K562 (cell line): ENCODE measurements at regions not wholly inside any gene's neighbourhood (a gene's known extent, or its start where the extent isn't known, plus 50 kb on each side); places are given as distances from the start of the nearest gene placed in this dataset.

Experiments used
- ATAC-seq: fragments of 200-7000 bp; cut with Tn5 transposase; 3 replicates; pipeline ENCODE4 v1.9.1; 2020; ENCODE audit warnings: moderate library complexity
- BruUV-seq: library from RNA; stranded (reverse); fragments of 400-500 nt; replicated peaks from 2 replicates; lab custom pipeline; 2021; lab: Mats Ljungman, UMichigan
- CTCF ChIA-PET: fragments of 300-600 bp; formaldehyde crosslinking; extraction: SDS; loops from one replicate; lab custom pipeline; 2021; ENCODE audit warnings: low intra/inter-chr PET ratio; lab: Yijun Ruan, JAX
- POLR2A ChIA-PET: fragments of 300-600, 350-650 bp; sonication (Branson Sonifier 250); formaldehyde crosslinking; extraction: SDS; loops from one replicate; lab custom pipeline; 2021; ENCODE audit warnings: antibody characterized with exemption, inconsistent platforms; lab: Yijun Ruan, JAX
- DNase-seq, 4 experiments: peaks; one replicate each; pipeline versions ENCODE4 v3.0.0 to v3.0.0-alpha.2; 2011 to 2018; ENCODE audit warnings: low spot score in 3 of 4, mixed read lengths in 3 of 4; ENCODE audit errors: extremely low read depth in 1 of 4
- FAIRE-seq: peaks from 2 replicates; lab custom pipeline; 2011; peaks lifted over from hg19 to GRCh38; lab: Jason Lieb, UNC
- H2AFZ ChIP-seq: 2 replicates; pipeline ENCODE4 v1.6.0; 2011; ENCODE audit warnings: low read depth, low read length, control low read depth, inconsistent platforms
- H3K27ac ChIP-seq: fragments of 200-600 bp; 3 replicates; pipeline ENCODE4 v1.8.0; 2011; ENCODE audit warnings: low read depth, mild to moderate bottlenecking, control low read depth, inconsistent platforms, low read length, moderate library complexity, mixed read lengths; ENCODE audit errors: extremely low read depth
- H3K27me3 ChIP-seq, 2 experiments: fragments of 300-600 bp in 1 of 2; 2 replicates in 1 of 2; 3 replicates in 1 of 2; pipeline versions ENCODE4 v1.6.0 to v1.8.0; 2011; ENCODE audit warnings: inconsistent platforms in 2 of 2, low read length in 2 of 2, mild to moderate bottlenecking in 1 of 2, mixed read lengths in 1 of 2, moderate library complexity in 1 of 2; ENCODE audit not compliant: control insufficient read depth in 2 of 2, insufficient read depth in 2 of 2
- H3K36me3 ChIP-seq: fragments of 300-600 bp; 3 replicates; pipeline ENCODE4 v1.8.0; 2011; ENCODE audit warnings: mild to moderate bottlenecking, low read length, inconsistent platforms; ENCODE audit not compliant: control insufficient read depth, insufficient read depth
- H3K4me1 ChIP-seq, 2 experiments: fragments of 200-600 bp in 1 of 2; replicated peaks in 1 of 2; 2 replicates in 1 of 2; 3 replicates in 1 of 2; pipeline versions ENCODE4 v1.5.1 to v1.8.0; 2011; ENCODE audit warnings: inconsistent platforms in 2 of 2, low read length in 2 of 2, mild to moderate bottlenecking in 1 of 2, mixed read lengths in 1 of 2, moderate library complexity in 1 of 2; ENCODE audit not compliant: control insufficient read depth in 2 of 2, insufficient read depth in 2 of 2
- H3K4me2 ChIP-seq: 2 replicates; pipeline ENCODE4 v1.6.1; 2011; ENCODE audit warnings: low read length, control low read depth, inconsistent platforms, mixed read lengths; ENCODE audit not compliant: insufficient read depth
- H3K4me3 ChIP-seq: fragments of 200-600 bp; sonication (generic), shearing (Covaris generic); 2 replicates; pipeline ENCODE4 v1.5.1; 2016; ENCODE audit warnings: control low read depth, inconsistent platforms
- H3K79me2 ChIP-seq: fragments of 200-600 bp; 3 replicates; pipeline ENCODE4 v1.8.0; 2011; ENCODE audit warnings: low read length, inconsistent platforms; ENCODE audit not compliant: control insufficient read depth, insufficient read depth
- H3K9ac ChIP-seq, 2 experiments: 2 replicates each; pipeline versions ENCODE4 v1.6.0 to v1.6.1; 2011; ENCODE audit warnings: low read depth in 2 of 2, low read length in 2 of 2, control low read depth in 1 of 2, inconsistent platforms in 1 of 2, mild to moderate bottlenecking in 1 of 2, mixed read lengths in 1 of 2; ENCODE audit not compliant: insufficient read depth in 1 of 2
- H3K9me1 ChIP-seq: one replicate; pipeline ENCODE4 v1.6.0; 2011; ENCODE audit warnings: inconsistent platforms, mild to moderate bottlenecking, low read length, moderate library complexity; ENCODE audit not compliant: control insufficient read depth, insufficient read depth
- H3K9me3 ChIP-seq: replicated peaks from 2 replicates; pipeline ENCODE4 v1.5.1; 2011; ENCODE audit warnings: low read depth, low read length, inconsistent platforms; ENCODE audit not compliant: control insufficient read depth, insufficient read depth
- H4K20me1 ChIP-seq: replicated peaks from 2 replicates; pipeline ENCODE4 v1.6.1; 2011; ENCODE audit warnings: low read length, inconsistent platforms, mixed read lengths; ENCODE audit not compliant: control insufficient read depth, insufficient read depth
- CHCHD3 ChIP-seq: fragments of 250-450 bp; sonication (Bioruptor Pico); IDR thresholded peaks from 2 replicates; pipeline ENCODE4 v2.1.2; 2022; ENCODE audit warnings: mild to moderate bottlenecking
- CREB1 ChIP-seq, 2 experiments: sonication (generic) in 1 of 2; formaldehyde crosslinking in 1 of 2; IDR thresholded peaks; 2 replicates each; pipeline versions ENCODE4 v1.6.1 to v1.8.0; 2012 to 2022; ENCODE audit warnings: inconsistent platforms in 1 of 2, mild to moderate bottlenecking in 1 of 2, missing genetic modification reagents in 1 of 2, moderate library complexity in 1 of 2
- E2F1 ChIP-seq: sonication (generic); formaldehyde crosslinking; IDR thresholded peaks from 2 replicates; pipeline ENCODE4 v1.8.1; 2023; ENCODE audit warnings: mild to moderate bottlenecking, missing genetic modification reagents, moderate library complexity
- ELF1 ChIP-seq: fragments of 200-800 bp; sonication (Bioruptor generic); IDR thresholded peaks from 2 replicates; pipeline ENCODE4 v1.6.1; 2016; ENCODE audit warnings: missing genetic modification characterization, missing compliant biosample characterization
- EP400 ChIP-seq: fragments of 450-650 bp; IDR thresholded peaks from 2 replicates; pipeline ENCODE4 v1.6.1; 2017; ENCODE audit warnings: antibody characterized with exemption, mild to moderate bottlenecking, moderate library complexity
- EWSR1 ChIP-seq: fragments of 450-650 bp; IDR thresholded peaks from 2 replicates; pipeline ENCODE4 v1.6.1; 2018; ENCODE audit warnings: borderline replicate concordance, mild to moderate bottlenecking, low read depth, moderate library complexity; ENCODE audit not compliant: partially characterized antibody
- FOXP1 ChIP-seq: sonication (generic); formaldehyde crosslinking; IDR thresholded peaks from 2 replicates; pipeline ENCODE4 v1.8.0; 2022; ENCODE audit warnings: mild to moderate bottlenecking, missing genetic modification reagents
- L3MBTL2 ChIP-seq: fragments of 450-650 bp; IDR thresholded peaks from 2 replicates; pipeline ENCODE4 v1.6.1; 2016; ENCODE audit warnings: mild to moderate bottlenecking, moderate library complexity
- NCOA1 ChIP-seq: fragments of 450-650 bp; IDR thresholded peaks from 2 replicates; pipeline ENCODE4 v1.6.1; 2016; ENCODE audit warnings: low read depth
- NR1H2 ChIP-seq: sonication (generic); formaldehyde crosslinking; IDR thresholded peaks from 2 replicates; pipeline ENCODE4 v1.4.0; 2020; ENCODE audit warnings: mild to moderate bottlenecking, missing genetic modification reagents
- NR4A1 ChIP-seq, 2 experiments: fragments of 250-450 bp in 1 of 2; fragments of 450-650 bp in 1 of 2; sonication (Bioruptor Pico) in 1 of 2; IDR thresholded peaks; 2 replicates each; pipeline versions ENCODE4 v1.4.0 to v1.6.1; 2016 to 2020; ENCODE audit warnings: mild to moderate bottlenecking in 2 of 2, missing compliant biosample characterization in 1 of 2, missing genetic modification characterization in 1 of 2, moderate library complexity in 1 of 2
- PCBP1 ChIP-seq: fragments of 200-400 bp; formaldehyde crosslinking; IDR thresholded peaks from 2 replicates; pipeline ENCODE4 v1.6.1; 2018; ENCODE audit warnings: mild to moderate bottlenecking, low read depth, low read length; ENCODE audit not compliant: poor library complexity, severe bottlenecking
- SNIP1 ChIP-seq: fragments of 450-650 bp; IDR thresholded peaks from 2 replicates; pipeline ENCODE4 v1.7.1; 2017; ENCODE audit warnings: low read depth, mild to moderate bottlenecking
- TAL1 ChIP-seq: fragments of 450-650 bp; IDR thresholded peaks from 2 replicates; pipeline ENCODE4 v1.6.1; 2016; ENCODE audit warnings: mild to moderate bottlenecking
- ZBTB12 ChIP-seq: fragments of 250-450 bp; sonication (Bioruptor Pico); IDR thresholded peaks from 2 replicates; pipeline ENCODE4 v1.4.0; 2020
- ZNF518B ChIP-seq: fragments of 250-450 bp; sonication (Bioruptor Pico); IDR thresholded peaks from 2 replicates; pipeline ENCODE4 v1.5.0; 2021; ENCODE audit warnings: mild to moderate bottlenecking, moderate library complexity
- ZNF695 ChIP-seq: fragments of 450-650 bp; formaldehyde crosslinking; IDR thresholded peaks from 2 replicates; pipeline ENCODE4 v1.4.0; 2020; ENCODE audit warnings: mild to moderate bottlenecking, moderate library complexity
- WGBS: fragments of 100-300 bp; shearing (Covaris generic); methylation state at CpG from one replicate; pipeline ENCODE4 v1.1.6; 2016; ENCODE audit warnings: low coverage, mixed read lengths; ENCODE audit not compliant: insufficient coverage; ENCODE audit errors: missing lambda C conversion rate; 5-methylcytosine and 5-hydroxymethylcytosine counted together
- in situ Hi-C: fragments of 300-500 bp; cut with MboI; formaldehyde crosslinking; loops from 4 replicates; pipeline ENCODE4 v1.15.0; 2018; ENCODE audit warnings: inconsistent platforms, mixed read lengths
- intact Hi-C: fragments of 100-400 bp; cut with micrococcal nuclease; formaldehyde crosslinking; loops from 2 replicates; pipeline ENCODE4 v1.14.2; 2022

- TF ChIP-seq ELF1 (tag) (no peak), ZNF518B (CRISPR knock-in tag) (no peak)
- TF ChIP-seq, all 486 proteins: peak for 0
These were observed 1178.8 kb downstream of the VRK1 start (continued) for GRCh38 chr14:97975962-97976361.

GRCh38 chr14:97976861-97977260 is 1179.7 kb downstream of the VRK1 start:
- no peaks in the 10 kb centered on the region for H4K20me1 ChIP-seq
- CTCF ChIA-PET: no interaction called here
- FAIRE-seq (no peak), ATAC-seq (no peak), DNase-seq (no peak)
- H3K27ac ChIP-seq: no peak overlapping the region
- in situ Hi-C loops (no loop called here), intact Hi-C loops (no loop called here)
- POLR2A ChIA-PET: interaction anchor here (0.6 kb wide), 1 partner anchor 59 kb away, joined by 4 read pairs; no protein-coding TSS in a partner anchor
- no peaks in the 10 kb centered on the region for H3K27me3 ChIP-seq
- no peak overlapping the region for H3K4me2 ChIP-seq
- no peaks in the 10 kb centered on the region for H3K36me3 ChIP-seq
- H3K9ac ChIP-seq: no peak overlapping the region
- H3K4me1 ChIP-seq: no peaks in the 10 kb centered on the region
- WGBS: 8% methylated on average over 5 of the region's 6 CpGs
- no peak overlapping the region for H2AFZ ChIP-seq
- H3K9me1 ChIP-seq: no peaks in the 10 kb centered on the region
- H3K4me3 ChIP-seq: no peak overlapping the region
- H3K79me2 ChIP-seq: no peaks in the 10 kb centered on the region
- H3K9me3 ChIP-seq: no peaks in the 10 kb centered on the region
- no TSS peak for BruUV-seq
- TF ChIP-seq L3MBTL2 (no peak), CREB1 (IDR thresholded peaks at IDR 0.05) (no peak), CREB1 (CRISPR knock-in tag; IDR thresholded peaks at IDR 0.05) (no peak), SNIP1 (no peak), TAL1 (no peak), PCBP1 (no peak), ZBTB12 (CRISPR knock-in tag) (no peak), FOXP1 (CRISPR knock-in tag) (no peak), NR1H2 (CRISPR knock-in tag) (no peak), NR4A1 (CRISPR knock-in tag; IDR thresholded peaks at IDR 0.05) (no peak), NR4A1 (tag; IDR thresholded peaks at IDR 0.05) (no peak), ZNF695 (CRISPR knock-in tag) (no peak), NCOA1 (no peak), E2F1 (CRISPR knock-in tag) (no peak), CHCHD3 (CRISPR knock-in tag) (no peak), EP400 (no peak), EWSR1 (no peak)
